HCT116 (cell line): ENCODE measurements at regions not wholly inside any gene's neighbourhood (a gene's known extent, or its start where the extent isn't known, plus 50 kb on each side); places are given as distances from the start of the nearest gene placed in this dataset.

Experiments
- ATAC-seq: fragments of 200-7000 bp; cut with Tn5 transposase; 2 replicates; pipeline ENCODE4 v1.9.1; 2020; ENCODE audit warnings: mild to moderate bottlenecking, moderate library complexity
- BruUV-seq: library from RNA; stranded (reverse); fragments of 400-500 nt; replicated peaks from 2 replicates; lab custom pipeline; 2021; lab: Mats Ljungman, UMichigan
- CTCF ChIA-PET: fragments of 300-600 bp; sonication (Branson Sonifier 250); formaldehyde crosslinking; loops from one replicate; lab custom pipeline; 2021; ENCODE audit warnings: antibody characterized with exemption; lab: Charles Lee
- POLR2A ChIA-PET: fragments of 300-600, 350-600 bp; sonication (Branson Sonifier 250); formaldehyde crosslinking; loops from one replicate; lab custom pipeline; 2021; ENCODE audit warnings: antibody characterized with exemption; lab: Charles Lee
- RAD21 ChIA-PET, 2 experiments: fragments of 300-600 bp; sonication (Branson Sonifier 250); formaldehyde crosslinking; loops; one replicate each; lab custom pipeline; 2023; ENCODE audit warnings: low total read pairs in 2 of 2; ENCODE audit not compliant: uncharacterized antibody in 2 of 2, unreplicated experiment in 2 of 2, low non-redundant PET in 1 of 2; lab: Charles Lee
- DNase-seq: peaks from one replicate; pipeline ENCODE4 v3.0.0-alpha.2; 2010; ENCODE audit warnings: low read depth, low spot score
- H2AFZ ChIP-seq: fragments of 200-600 bp; shearing (Covaris generic), sonication (generic); 2 replicates; pipeline ENCODE4 v1.6.1; 2017; ENCODE audit warnings: low read depth, mixed run types, mixed read lengths, antibody characterized with exemption, low read length; ENCODE audit not compliant: poor library complexity, severe bottlenecking
- H3K27ac ChIP-seq: 2 replicates; pipeline ENCODE4 v1.5.1; 2012; ENCODE audit warnings: low read depth, low read length
- H3K27me3 ChIP-seq: fragments of 200-600 bp; sonication (generic); 2 replicates; pipeline ENCODE4 v1.6.1; 2016; ENCODE audit warnings: mixed run types, low read length, mixed read lengths; ENCODE audit not compliant: insufficient read depth
- H3K36me3 ChIP-seq, 2 experiments: fragments of 200-500 bp in 1 of 2; fragments of 200-600 bp in 1 of 2; sonication (Bioruptor generic) in 1 of 2; sonication (generic) in 1 of 2; 2 replicates each; pipeline versions ENCODE4 v1.5.1 to v1.6.1; 2014 to 2016; ENCODE audit warnings: low read length in 2 of 2, inconsistent platforms in 1 of 2, mixed read lengths in 1 of 2, mixed run types in 1 of 2; ENCODE audit not compliant: insufficient read depth in 2 of 2, control insufficient read depth in 1 of 2
- H3K4me1 ChIP-seq, 2 experiments: fragments of 200-600 bp in 1 of 2; sonication (generic) in 1 of 2; 2 replicates each; pipeline versions ENCODE4 v1.5.1 to v1.6.1; 2012 to 2017; ENCODE audit warnings: low read length in 2 of 2, inconsistent platforms in 1 of 2, mild to moderate bottlenecking in 1 of 2, mixed read lengths in 1 of 2, mixed run types in 1 of 2, moderate library complexity in 1 of 2; ENCODE audit not compliant: insufficient read depth in 2 of 2, control insufficient read depth in 1 of 2
- H3K4me2 ChIP-seq: fragments of 200-600 bp; sonication (generic); 2 replicates; pipeline ENCODE4 v1.6.1; 2017; ENCODE audit warnings: mixed run types, low read length, mixed read lengths
- H3K4me3 ChIP-seq, 2 experiments: fragments of 200-600 bp in 1 of 2; sonication (generic) in 1 of 2; replicated peaks in 1 of 2; 2 replicates each; pipeline ENCODE4 v1.5.1; 2011 to 2016; ENCODE audit warnings: low read length in 2 of 2, control low read depth in 1 of 2, low read depth in 1 of 2, mild to moderate bottlenecking in 1 of 2, mixed read lengths in 1 of 2, mixed run types in 1 of 2
- H3K79me2 ChIP-seq: fragments of 200-600 bp; sonication (generic); 2 replicates; pipeline ENCODE4 v1.6.1; 2017; ENCODE audit warnings: mild to moderate bottlenecking, mixed run types, low read length, moderate library complexity, mixed read lengths; ENCODE audit not compliant: insufficient read depth
- H3K9ac ChIP-seq: fragments of 200-600 bp; sonication (generic); 2 replicates; pipeline ENCODE4 v1.6.1; 2016; ENCODE audit warnings: low read length, mixed read lengths
- H3K9me2 ChIP-seq: fragments of 200-600 bp; sonication (generic), shearing (Covaris generic); 2 replicates; pipeline ENCODE4 v1.6.1; 2017; ENCODE audit warnings: mixed run types, mild to moderate bottlenecking, moderate library complexity; ENCODE audit not compliant: insufficient read depth
- H3K9me3 ChIP-seq, 2 experiments: fragments of 200-500 bp in 1 of 2; fragments of 200-600 bp in 1 of 2; sonication (Bioruptor generic) in 1 of 2; sonication (generic) in 1 of 2; 2 replicates each; pipeline ENCODE4 v1.6.1; 2014 to 2017; ENCODE audit warnings: low read length in 2 of 2, mixed read lengths in 2 of 2, inconsistent platforms in 1 of 2, low read depth in 1 of 2, mild to moderate bottlenecking in 1 of 2, mixed run types in 1 of 2, moderate library complexity in 1 of 2; ENCODE audit not compliant: control insufficient read depth in 1 of 2, insufficient read depth in 1 of 2
- H4K20me1 ChIP-seq: fragments of 200-600 bp; sonication (generic), shearing (Covaris generic); 2 replicates; pipeline ENCODE4 v1.6.1; 2017; ENCODE audit warnings: mixed run types, mild to moderate bottlenecking, moderate library complexity; ENCODE audit not compliant: insufficient read depth
- ATF3 ChIP-seq: IDR thresholded peaks from 2 replicates; pipeline ENCODE4 v1.6.1; 2012
- CBX3 ChIP-seq: IDR thresholded peaks from 2 replicates; pipeline ENCODE4 v1.6.1; 2012; ENCODE audit warnings: low read depth
- CTCF ChIP-seq, 3 experiments: fragments of 200-600 bp in 1 of 3; sonication (generic) in 1 of 3; IDR thresholded peaks in 2 of 3; conservative IDR thresholded peaks in 1 of 3; 2 replicates each; pipeline ENCODE4 v1.5.1; 2012 to 2017; ENCODE audit warnings: low read depth in 2 of 3, low read length in 2 of 3, antibody characterized with exemption in 1 of 3, borderline replicate concordance in 1 of 3, control low read depth in 1 of 3, mild to moderate bottlenecking in 1 of 3, mixed read lengths in 1 of 3, mixed run types in 1 of 3, moderate library complexity in 1 of 3; ENCODE audit not compliant: insufficient read depth in 1 of 3
- POLR2A ChIP-seq: IDR thresholded peaks from 2 replicates; pipeline ENCODE4 v1.7.0; 2011; ENCODE audit warnings: borderline replicate concordance; ENCODE audit not compliant: insufficient read depth, insufficient read length; ENCODE audit errors: extremely low read depth
- POLR2AphosphoS5 ChIP-seq: IDR thresholded peaks from 2 replicates; pipeline ENCODE4 v1.6.1; 2011; ENCODE audit warnings: mild to moderate bottlenecking, low read depth, low read length, moderate library complexity
- SIN3A ChIP-seq: IDR thresholded peaks from 2 replicates; pipeline ENCODE4 v1.6.1; 2012; ENCODE audit warnings: low read depth
- TCF7L2 ChIP-seq: IDR thresholded peaks from 2 replicates; pipeline ENCODE4 v1.7.0; 2011; ENCODE audit warnings: borderline replicate concordance, inconsistent platforms; ENCODE audit not compliant: insufficient read depth, insufficient read length; ENCODE audit errors: extremely low read depth
- ZBTB33 ChIP-seq: IDR thresholded peaks from 2 replicates; pipeline ENCODE4 v1.6.1; 2011; ENCODE audit warnings: mild to moderate bottlenecking, low read length, moderate library complexity; ENCODE audit not compliant: insufficient replicate concordance; ENCODE audit errors: extremely low read depth
- ZFX ChIP-seq: fragments of 450-650 bp; IDR thresholded peaks from 2 replicates; pipeline ENCODE4 v1.6.1; 2017
- intact Hi-C: fragments of 100-400 bp; cut with micrococcal nuclease; formaldehyde crosslinking; loops from 2 replicates; pipeline ENCODE4 v1.10.0; 2022

GRCh38 chr3:1703169-1703568, 395.5 kb upstream of the CNTN4 start:
- Histone ChIP-seq H3K79me2 (no peaks in the 10 kb centered on the region), H3K9ac (no peak overlapping the region), H3K27ac (no peak overlapping the region), H3K4me3 (no peak overlapping the region), H3K4me2 (no peak overlapping the region), H3K4me1 (no peaks in the 10 kb centered on the region), H3K36me3 (no peaks in the 10 kb centered on the region), H3K9me2 (no peaks in the 10 kb centered on the region), H3K9me3 (peaks cover 3 to 8% of the 10 kb centered on the region in 2 experiments; a peak in 2 of 4 replicates), H4K20me1 (no peaks in the 10 kb centered on the region), H2AFZ (no peak overlapping the region), H3K27me3 (no peaks in the 10 kb centered on the region)
- intact Hi-C loops: no loop called here
- RAD21 ChIA-PET: no interaction called here
- POLR2A ChIA-PET: no interaction called here
- no peak for TF ChIP-seq POLR2AphosphoS5
- no peak for TF ChIP-seq ATF3
- TF ChIP-seq ZFX: no peak
- DNase-seq (no peak), ATAC-seq (no peak)
- CTCF ChIA-PET: no interaction called here
- BruUV-seq: no TSS peak

- TF ChIP-seq CTCF (IDR thresholded peaks at IDR 0.05 in 2 of 3, conservative IDR thresholded peaks at IDR 0.05 in 1 of 3; ENCODE audit: borderline replicate concordance in 1 of 3, insufficient read depth in 1 of 3, low read depth in 2 of 3, low read length in 2 of 3) (no peak), ZBTB33 (no peak), POLR2A (no peak), TCF7L2 (no peak), CBX3 (no peak), SIN3A (no peak)
- TF ChIP-seq, all 23 proteins: peak for 0
- RAD21 ChIA-PET: no interaction called here
These were observed 388.0 kb upstream of the CNTN4 start for GRCh38 chr3:1710663-1711062.

More at GRCh38 chr3:1710663-1711062, 388.0 kb upstream of the CNTN4 start:
- ChIA-PET POLR2A (no interaction called here), CTCF (no interaction called here)
- no peaks in the 10 kb centered on the region for H3K36me3 ChIP-seq
- ATAC-seq: no peak
- no peak overlapping the region for H2AFZ ChIP-seq
- no peak overlapping the region for H3K9ac ChIP-seq
- BruUV-seq: no TSS peak
- no peaks in the 10 kb centered on the region for H3K9me2 ChIP-seq
- no peak overlapping the region for H3K4me3 ChIP-seq
- H4K20me1 ChIP-seq: no peaks in the 10 kb centered on the region
- H3K79me2 ChIP-seq: no peaks in the 10 kb centered on the region
- intact Hi-C loops: no loop called here
- no peak overlapping the region for H3K27ac ChIP-seq
- no peaks in the 10 kb centered on the region for H3K4me1 ChIP-seq
- no peaks in the 10 kb centered on the region for H3K27me3 ChIP-seq
- no peak for DNase-seq
- H3K4me2 ChIP-seq: no peak overlapping the region
- peaks cover 4 to 8% of the 10 kb centered on the region in 2 experiments; a peak in 2 of 4 replicates for H3K9me3 ChIP-seq
